Activated T-helper 1 cell treated with anti-CD3 and anti-CD28 coated beads, Interleukin-12 subunit alpha, Interleukin-12 subunit beta, Interleukin-2, Interleukin-4 antibody, amounts not matched to agents 30 ng/mL and 10 ng/mL and 1 ng/mL, durations not matched to agents 14 hours and 24 hours and 36 hours (primary cell): ENCODE measurements at regions not wholly inside any gene's neighbourhood (a gene's known extent, or its start where the extent isn't known, plus 50 kb on each side); places are given as distances from the start of the nearest gene placed in this dataset.

ENCODE experiments used
- DNase-seq: peaks from one replicate; pipeline ENCODE4 v3.0.0; 2021; ENCODE audit warnings: low spot score
- H3K27ac Mint-ChIP-seq: one replicate; pipeline ENCODE4 v1.8.0; 2021; ENCODE audit warnings: mild to moderate bottlenecking, mixed read lengths
- H3K27me3 Mint-ChIP-seq: one replicate; pipeline ENCODE4 v1.8.0; 2022; ENCODE audit warnings: mild to moderate bottlenecking, moderate library complexity, mixed read lengths; ENCODE audit not compliant: insufficient read depth
- H3K36me3 Mint-ChIP-seq: one replicate; pipeline ENCODE4 v1.8.0; 2021; ENCODE audit warnings: low read depth, mixed read lengths
- H3K4me1 Mint-ChIP-seq: one replicate; pipeline ENCODE4 v1.8.0; 2021; ENCODE audit warnings: low read depth, mixed read lengths
- H3K4me3 Mint-ChIP-seq: one replicate; pipeline ENCODE4 v1.8.0; 2021; ENCODE audit warnings: mild to moderate bottlenecking, moderate library complexity, mixed read lengths
- H3K9me3 Mint-ChIP-seq: one replicate; pipeline ENCODE4 v1.8.0; 2021; ENCODE audit warnings: mixed read lengths
- intact Hi-C: fragments of 100-400 bp; cut with micrococcal nuclease; formaldehyde crosslinking; loops from one replicate; pipeline ENCODE4 v1.15.1; 2024

DNA sequence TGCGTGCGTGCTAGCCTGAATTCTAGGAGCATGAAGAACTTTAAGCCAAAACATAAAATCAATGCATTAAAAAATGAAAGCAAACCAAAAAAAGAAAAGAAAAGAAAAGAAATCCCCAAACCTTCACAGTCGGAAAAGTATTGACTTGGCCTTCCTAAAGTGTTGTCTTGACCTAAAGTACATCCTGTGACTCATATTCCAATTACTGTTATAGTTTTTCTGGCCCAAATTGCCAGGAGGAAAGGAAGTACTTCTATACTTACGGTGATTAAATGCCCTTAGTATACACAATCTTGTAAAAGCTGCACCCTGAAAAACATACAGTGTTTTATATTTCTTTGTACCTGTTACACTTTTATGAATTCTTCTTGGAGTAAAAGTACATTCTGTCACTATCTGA lies 512.8 kb downstream of the ANKRD50 start:
- H3K4me3 Mint-ChIP-seq: no peak overlapping the region
- no peaks in the 10 kb centered on the region for H3K27me3 Mint-ChIP-seq
- no peaks in the 10 kb centered on the region for H3K4me1 Mint-ChIP-seq
- DNase-seq: no peak
- H3K9me3 Mint-ChIP-seq: no peaks in the 10 kb centered on the region
- no peak overlapping the region for H3K27ac Mint-ChIP-seq
- no peaks in the 10 kb centered on the region for H3K36me3 Mint-ChIP-seq
- intact Hi-C loops: no loop called here

DNA sequence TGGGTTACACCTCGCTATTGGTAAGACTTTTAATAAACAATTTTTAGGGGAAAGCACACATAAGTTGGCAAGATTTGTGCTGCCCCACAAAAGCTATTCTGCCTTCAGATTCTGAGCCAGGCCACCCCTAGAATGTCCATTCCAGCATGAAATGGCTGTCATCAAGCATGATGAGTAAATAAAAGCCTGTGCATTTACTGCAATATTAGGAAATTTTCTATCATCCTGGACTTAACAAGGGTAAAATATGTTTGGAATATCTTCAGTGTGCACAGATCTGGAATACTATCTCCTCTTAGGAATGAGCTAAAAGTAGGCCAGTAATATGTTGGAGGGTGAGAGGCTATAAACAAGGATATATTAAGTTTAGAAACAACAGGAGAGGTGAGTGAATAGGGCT lies 510.9 kb downstream of the ANKRD50 start:
- Mint-ChIP-seq H3K27ac (no peak overlapping the region), H3K4me3 (no peak overlapping the region), H3K36me3 (no peaks in the 10 kb centered on the region), H3K27me3 (no peaks in the 10 kb centered on the region), H3K9me3 (no peaks in the 10 kb centered on the region), H3K4me1 (no peaks in the 10 kb centered on the region)
- no peak for DNase-seq
- intact Hi-C loops: no loop called here

DNA sequence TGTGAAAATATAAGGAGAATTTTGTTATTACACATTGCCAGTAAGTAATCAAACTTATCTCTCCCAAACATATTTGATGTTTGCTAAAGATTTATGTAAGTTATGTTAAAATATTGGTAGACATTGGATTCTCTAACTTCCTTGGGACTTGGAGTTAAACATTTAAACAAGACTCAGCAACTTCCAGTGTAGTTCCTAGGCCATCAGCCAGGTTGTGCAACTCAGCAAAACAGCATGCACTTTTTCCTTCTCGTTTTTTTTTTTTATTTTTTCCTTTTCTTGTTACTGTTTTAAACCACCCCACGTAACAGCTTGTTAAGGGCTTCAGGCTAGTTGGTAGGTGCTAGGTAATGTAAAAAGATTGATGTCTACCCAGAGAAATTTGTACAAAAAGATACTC lies 510.4 kb downstream of the ANKRD50 start:
- Mint-ChIP-seq H3K4me1 (no peaks in the 10 kb centered on the region), H3K36me3 (no peaks in the 10 kb centered on the region), H3K27me3 (no peaks in the 10 kb centered on the region), H3K9me3 (no peaks in the 10 kb centered on the region), H3K27ac (no peak overlapping the region), H3K4me3 (no peak overlapping the region)
- intact Hi-C loops: no loop called here
- DNase-seq: no peak

DNA sequence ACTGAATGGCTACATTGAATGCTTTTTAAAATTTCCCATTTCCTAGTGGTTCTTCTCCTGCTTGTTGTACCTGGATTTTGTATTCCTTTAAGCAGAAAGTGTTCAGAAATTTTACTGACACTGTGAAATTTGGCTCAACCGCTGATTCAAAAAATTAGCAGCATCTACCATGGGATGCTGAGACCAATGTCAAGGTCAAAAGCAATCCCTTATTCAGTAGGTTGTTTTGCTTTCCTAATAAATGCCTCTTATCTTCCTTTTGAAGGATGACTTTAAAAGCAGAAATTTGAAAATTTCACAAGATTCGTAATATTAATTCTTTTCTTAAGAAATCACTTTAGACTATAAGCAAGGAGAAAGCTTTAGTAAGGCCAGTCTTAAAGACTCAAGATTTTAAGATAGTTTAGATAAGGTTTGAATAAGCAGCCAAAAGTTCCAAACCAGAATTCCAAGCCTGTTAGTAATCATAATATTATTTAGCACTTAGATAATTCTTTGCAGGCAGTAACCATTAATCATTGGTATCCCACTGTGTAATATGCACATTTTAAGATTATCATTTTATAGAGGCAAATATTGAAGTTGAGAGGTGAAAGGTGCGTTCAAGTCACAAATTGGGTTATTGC lies 508.8 kb downstream of the ANKRD50 start:
- DNase-seq: no peak
- Mint-ChIP-seq H3K36me3 (no peaks in the 10 kb centered on the region), H3K27ac (no peak overlapping the region), H3K4me3 (no peak overlapping the region), H3K27me3 (no peaks in the 10 kb centered on the region), H3K9me3 (no peaks in the 10 kb centered on the region), H3K4me1 (no peaks in the 10 kb centered on the region)
- intact Hi-C loops: no loop called here

DNA sequence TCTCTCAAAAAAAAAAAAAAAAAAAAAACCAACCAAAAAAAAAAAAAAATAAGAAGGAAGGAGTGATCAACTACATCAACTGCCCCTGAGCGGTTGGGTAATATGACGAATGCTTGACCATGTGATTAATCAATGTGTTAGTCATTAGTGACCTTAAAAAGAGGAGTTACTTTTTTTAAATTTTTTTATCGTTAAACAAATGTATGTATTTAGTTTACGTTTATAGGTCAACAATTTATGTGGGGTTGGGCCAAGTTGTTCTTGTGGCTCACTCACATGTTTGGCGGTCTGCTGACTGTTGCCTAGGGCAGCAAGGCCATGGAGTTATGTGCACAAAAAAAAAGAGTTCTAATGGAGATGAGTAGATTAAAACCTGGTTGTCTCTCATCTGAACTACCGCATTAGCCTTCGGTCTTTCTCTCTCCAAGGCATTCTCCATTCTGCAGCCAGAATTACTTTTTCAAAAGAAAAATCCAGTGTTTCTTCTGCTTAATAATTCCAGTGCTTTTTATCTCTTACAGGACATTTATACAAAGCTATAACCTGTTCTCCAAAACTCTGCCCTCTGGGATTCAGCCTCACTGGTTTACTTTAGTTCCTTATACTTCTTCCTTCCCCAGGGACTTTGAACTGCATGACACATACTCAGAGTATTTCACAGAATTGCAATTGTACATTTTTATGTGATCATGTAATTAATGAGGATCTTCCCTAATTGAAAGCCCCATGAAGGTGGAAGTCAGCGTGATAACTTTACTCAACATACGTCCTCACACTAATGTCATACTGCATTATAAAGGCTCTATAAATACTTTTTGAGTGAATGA lies 505.5 kb downstream of the ANKRD50 start:
- no peak overlapping the region for H3K27ac Mint-ChIP-seq
- intact Hi-C loops: no loop called here

DNA sequence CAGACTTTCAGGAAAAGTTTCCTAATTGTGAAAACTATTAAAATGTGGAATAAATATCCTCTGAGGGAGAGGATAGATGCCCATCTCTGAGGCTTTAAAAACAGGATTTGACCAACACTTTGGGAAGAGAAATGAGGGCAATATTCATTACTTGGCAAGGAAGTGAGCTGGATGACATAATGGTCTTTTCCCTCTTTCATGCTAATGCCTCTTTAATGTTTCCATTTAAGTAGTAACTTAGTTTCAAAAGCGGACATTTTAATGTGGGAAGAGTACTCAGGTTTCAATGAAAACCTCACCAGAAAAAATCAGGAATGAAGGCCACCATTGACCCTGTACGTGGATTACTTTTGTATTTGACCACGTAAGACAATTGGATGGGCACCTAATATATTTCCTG lies 503.3 kb downstream of the ANKRD50 start:
- no peak for DNase-seq
- no peak overlapping the region for H3K27ac Mint-ChIP-seq

More for the DNA sequence above, 505.5 kb downstream of the ANKRD50 start:
- Mint-ChIP-seq H3K4me1 (no peaks in the 10 kb centered on the region), H3K36me3 (no peaks in the 10 kb centered on the region), H3K9me3 (no peaks in the 10 kb centered on the region), H3K27me3 (no peaks in the 10 kb centered on the region), H3K4me3 (no peak overlapping the region)
- no peak for DNase-seq

DNA sequence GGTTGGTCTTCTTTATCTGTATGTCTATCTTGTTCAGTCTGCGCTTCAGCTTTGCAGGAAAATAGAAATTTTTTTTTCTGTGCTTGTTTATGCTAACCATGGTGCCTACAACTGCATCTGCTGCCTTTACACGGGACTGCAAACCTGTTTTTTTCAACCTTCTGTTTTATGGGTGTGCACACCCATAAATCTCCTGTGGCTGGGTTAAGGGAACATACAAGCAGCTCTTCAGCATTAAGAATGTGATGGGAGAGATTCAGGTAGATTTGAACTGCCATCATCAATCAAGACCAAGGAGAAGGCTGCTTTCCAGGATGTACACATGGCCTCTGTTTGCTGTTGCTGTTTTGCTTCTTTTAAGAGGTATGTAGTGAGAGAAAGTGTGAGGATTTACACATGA lies 502.9 kb downstream of the ANKRD50 start:
- Mint-ChIP-seq H3K4me3 (no peak overlapping the region), H3K4me1 (no peaks in the 10 kb centered on the region), H3K36me3 (no peaks in the 10 kb centered on the region), H3K27me3 (no peaks in the 10 kb centered on the region), H3K9me3 (no peaks in the 10 kb centered on the region), H3K27ac (no peak overlapping the region)
- no peak for DNase-seq
- intact Hi-C loops: no loop called here

More for the DNA sequence above, 503.3 kb downstream of the ANKRD50 start:
- Mint-ChIP-seq H3K9me3 (no peaks in the 10 kb centered on the region), H3K4me3 (no peak overlapping the region), H3K4me1 (no peaks in the 10 kb centered on the region), H3K36me3 (no peaks in the 10 kb centered on the region), H3K27me3 (no peaks in the 10 kb centered on the region)
- intact Hi-C loops: no loop called here

DNA sequence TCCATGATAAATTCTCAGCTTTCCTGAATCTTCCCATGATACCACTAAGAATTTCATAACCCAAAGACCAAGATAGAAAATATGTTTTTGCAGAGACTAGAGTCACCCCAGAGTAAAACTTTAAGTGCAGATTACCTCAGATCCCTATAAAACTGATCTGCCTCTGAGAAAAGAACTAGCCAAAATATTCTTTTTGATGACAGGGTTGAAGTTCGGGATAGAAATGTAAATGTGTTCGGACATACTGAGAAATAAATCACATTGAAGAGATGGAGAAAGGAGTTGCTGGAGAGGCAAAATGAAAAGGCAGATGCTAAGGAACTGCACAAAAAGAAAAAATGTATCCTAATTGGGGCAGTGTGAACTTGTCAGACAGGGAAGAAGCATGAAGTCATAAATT lies 501.8 kb downstream of the ANKRD50 start:
- Mint-ChIP-seq H3K9me3 (no peaks in the 10 kb centered on the region), H3K27me3 (no peaks in the 10 kb centered on the region), H3K36me3 (no peaks in the 10 kb centered on the region), H3K4me3 (no peak overlapping the region), H3K27ac (no peak overlapping the region), H3K4me1 (no peaks in the 10 kb centered on the region)
- intact Hi-C loops: no loop called here
- DNase-seq: no peak

DNA sequence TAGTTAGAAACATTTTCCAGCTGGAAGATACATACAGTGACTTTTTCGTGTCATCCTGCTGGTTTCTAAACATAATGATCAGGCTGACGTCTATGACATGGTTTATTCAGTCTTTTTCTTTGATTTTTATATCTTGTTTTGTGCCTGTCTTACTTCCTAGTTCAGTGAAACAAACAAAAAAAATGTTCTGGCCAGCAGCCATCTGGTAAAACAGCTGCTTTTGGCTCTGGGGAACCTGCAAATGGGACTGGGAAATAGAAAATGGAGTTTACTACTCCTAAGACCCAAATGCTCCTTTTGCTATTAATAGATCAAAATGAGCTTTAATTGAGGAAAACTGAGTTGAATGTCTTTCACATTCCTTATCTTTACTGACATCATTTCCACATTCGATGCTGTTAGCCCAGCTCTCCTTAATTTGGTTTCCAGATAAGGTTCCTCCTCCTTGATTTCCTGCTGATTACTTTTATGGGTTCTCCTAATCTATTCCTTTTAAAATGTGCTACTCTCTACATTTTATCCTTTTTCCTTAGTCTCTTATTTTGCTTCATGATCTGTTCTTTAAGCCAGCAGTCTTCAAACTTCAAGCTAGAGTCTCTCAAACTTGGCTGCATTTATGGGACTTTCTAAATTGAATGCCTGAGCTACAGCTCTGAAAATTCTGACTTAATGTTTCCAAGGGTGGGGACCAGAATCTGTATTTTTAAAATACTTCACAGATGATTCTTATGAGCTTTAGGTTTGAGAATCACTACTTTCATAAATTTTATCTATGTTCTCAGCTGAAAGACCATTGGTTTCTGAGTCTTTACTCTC lies 499.5 kb downstream of the ANKRD50 start:
- H3K4me1 Mint-ChIP-seq: no peaks in the 10 kb centered on the region
- no peaks in the 10 kb centered on the region for H3K27me3 Mint-ChIP-seq
- no peak for DNase-seq
- no peaks in the 10 kb centered on the region for H3K9me3 Mint-ChIP-seq
- intact Hi-C loops: no loop called here
- no peak overlapping the region for H3K27ac Mint-ChIP-seq
- no peak overlapping the region for H3K4me3 Mint-ChIP-seq
- H3K36me3 Mint-ChIP-seq: no peaks in the 10 kb centered on the region

DNA sequence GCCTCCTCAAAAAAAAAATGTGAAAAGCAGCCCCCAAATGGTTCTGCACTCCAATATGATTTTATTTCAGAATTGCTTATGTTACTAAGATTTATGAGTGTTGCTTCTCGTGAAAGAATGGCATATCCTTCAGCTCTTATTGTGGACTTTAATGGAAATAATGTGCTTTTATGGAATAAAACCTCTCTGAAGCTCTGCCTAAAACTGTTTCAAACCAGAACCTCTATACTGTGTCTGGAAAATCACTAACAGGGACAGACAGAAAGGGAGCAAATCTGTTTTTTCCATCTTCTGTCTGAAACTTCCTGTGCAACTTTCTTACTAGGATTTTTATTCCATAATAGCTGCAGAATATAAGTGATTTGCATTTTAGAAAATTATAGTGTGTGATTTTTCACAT lies 493.1 kb downstream of the ANKRD50 start:
- no peaks in the 10 kb centered on the region for H3K4me1 Mint-ChIP-seq
- intact Hi-C loops: no loop called here
- H3K27ac Mint-ChIP-seq: no peak overlapping the region
- no peak overlapping the region for H3K4me3 Mint-ChIP-seq
- DNase-seq: no peak
- no peaks in the 10 kb centered on the region for H3K27me3 Mint-ChIP-seq
- no peaks in the 10 kb centered on the region for H3K36me3 Mint-ChIP-seq
- H3K9me3 Mint-ChIP-seq: no peaks in the 10 kb centered on the region

DNA sequence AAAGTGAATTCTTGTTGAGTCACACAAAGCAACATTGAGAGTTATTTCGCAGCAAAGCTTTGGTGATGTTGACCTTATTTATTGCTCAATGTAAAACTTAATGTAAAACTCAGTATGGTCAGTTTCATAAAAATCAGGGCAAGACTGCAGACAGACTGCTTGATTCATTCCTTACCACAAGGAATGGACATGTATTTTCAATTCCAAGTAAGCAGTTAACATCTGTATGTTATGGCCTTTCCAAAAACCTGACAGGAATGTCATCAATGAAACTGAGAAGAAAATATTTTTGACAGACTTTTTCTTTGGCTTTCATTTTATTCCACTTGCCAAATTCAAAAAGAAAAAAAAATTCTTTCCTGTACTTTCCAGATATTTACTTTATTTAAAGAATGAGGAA lies 488.3 kb downstream of the ANKRD50 start:
- intact Hi-C loops: no loop called here
- H3K9me3 Mint-ChIP-seq: no peaks in the 10 kb centered on the region
- H3K4me1 Mint-ChIP-seq: no peaks in the 10 kb centered on the region
- no peak for DNase-seq
- no peak overlapping the region for H3K27ac Mint-ChIP-seq
- H3K36me3 Mint-ChIP-seq: no peaks in the 10 kb centered on the region
- H3K27me3 Mint-ChIP-seq: no peaks in the 10 kb centered on the region
- H3K4me3 Mint-ChIP-seq: no peak overlapping the region

DNA sequence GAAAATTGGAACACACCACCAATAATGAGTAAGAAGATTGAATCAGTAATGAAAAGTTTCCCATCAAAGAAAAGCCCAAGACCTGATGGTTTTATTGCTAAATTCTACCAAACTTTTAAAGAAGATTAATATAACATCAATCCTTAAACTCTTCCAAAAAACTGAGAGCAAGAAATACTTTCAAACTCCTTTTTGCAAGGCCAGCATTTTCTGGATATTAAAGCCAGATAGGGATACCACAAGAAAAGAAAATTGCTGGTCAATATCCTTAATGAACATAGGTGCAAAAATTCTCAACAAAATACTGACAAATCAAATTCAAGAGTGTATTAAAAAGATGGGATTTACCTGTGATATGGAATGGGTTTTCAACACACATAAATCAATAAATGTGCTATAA lies 484.6 kb downstream of the ANKRD50 start:
- Mint-ChIP-seq H3K27me3 (no peaks in the 10 kb centered on the region), H3K36me3 (no peaks in the 10 kb centered on the region), H3K4me1 (no peaks in the 10 kb centered on the region), H3K9me3 (no peaks in the 10 kb centered on the region), H3K27ac (no peak overlapping the region), H3K4me3 (no peak overlapping the region)
- intact Hi-C loops: no loop called here
- DNase-seq: no peak

DNA sequence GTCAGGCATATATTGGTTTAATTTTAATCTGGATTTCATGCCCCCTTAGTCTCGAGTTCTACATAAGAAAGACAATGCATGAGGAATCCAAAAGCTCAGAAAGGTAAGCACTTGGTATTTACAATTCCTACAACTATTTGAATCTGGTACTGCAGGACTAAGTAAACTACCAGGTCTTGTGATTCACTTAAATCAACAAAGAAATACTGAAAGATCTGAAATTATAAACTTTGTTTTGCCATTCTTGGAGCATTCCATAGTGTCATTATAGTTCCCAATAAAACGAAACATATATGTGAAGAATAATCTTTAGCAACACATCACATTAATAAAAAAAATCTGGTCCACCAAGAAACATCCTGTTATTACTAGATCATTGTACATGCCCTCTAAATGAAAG lies 482.3 kb downstream of the ANKRD50 start:
- no peak for DNase-seq
- Mint-ChIP-seq H3K27ac (no peak overlapping the region), H3K4me1 (no peaks in the 10 kb centered on the region), H3K27me3 (no peaks in the 10 kb centered on the region), H3K36me3 (no peaks in the 10 kb centered on the region), H3K4me3 (no peak overlapping the region), H3K9me3 (no peaks in the 10 kb centered on the region)
- intact Hi-C loops: no loop called here
